Fibroblast of the aortic adventitia (primary cell): ENCODE measurements at regions not wholly inside any gene's neighbourhood (a gene's known extent, or its start where the extent isn't known, plus 50 kb on each side); places are given as distances from the start of the nearest gene placed in this dataset.

Source experiments
- DNase-seq: peaks from one replicate; pipeline ENCODE4 v3.0.0-alpha.2; 2010; ENCODE audit warnings: low read depth
- H3K4me3 ChIP-seq: 2 replicates; pipeline ENCODE4 v1.5.1; 2011; ENCODE audit warnings: low read depth, mild to moderate bottlenecking, control low read depth, low read length, moderate library complexity
- CTCF ChIP-seq: IDR thresholded peaks from 2 replicates; pipeline ENCODE4 v1.5.1; 2011; ENCODE audit warnings: mild to moderate bottlenecking, low read length, control low read depth, inconsistent platforms; ENCODE audit not compliant: insufficient read depth

- H3K4me3 ChIP-seq, result no peak overlapping the region
- peak; percentile 22 for DNase-seq
- no peak for TF ChIP-seq CTCF
Measured at GRCh38 chr20:60071965-60072364, 113.7 kb downstream of the CDH26 start.

GRCh38 chr20:60073086-60073485 lies 114.9 kb downstream of the CDH26 start:
- TF ChIP-seq CTCF, result no peak
- no peak overlapping the region for H3K4me3 ChIP-seq
- DNase-seq, result no peak

GRCh38 chr20:60073504-60073903 lies 115.3 kb downstream of the CDH26 start:
- no peak for TF ChIP-seq CTCF
- DNase-seq, result no peak
- H3K4me3 ChIP-seq, result no peak overlapping the region

GRCh38 chr20:60074276-60074675 lies 116.1 kb downstream of the CDH26 start:
- no peak for TF ChIP-seq CTCF
- no peak overlapping the region for H3K4me3 ChIP-seq
- no peak for DNase-seq

- no peak for TF ChIP-seq CTCF
- no peak overlapping the region for H3K4me3 ChIP-seq
- DNase-seq, result no peak
Measured at GRCh38 chr20:60078351-60079250, 120.4 kb downstream of the CDH26 start.

GRCh38 chr20:60080401-60080800 lies 122.2 kb downstream of the CDH26 start:
- no peak for TF ChIP-seq CTCF
- no peak for DNase-seq

More at GRCh38 chr20:60080401-60080800, 122.2 kb downstream of the CDH26 start:
- no peak overlapping the region for H3K4me3 ChIP-seq
